ENCODE measurements at regions not wholly inside any gene's neighbourhood (a gene's known extent, or its start where the extent isn't known, plus 50 kb on each side); places are given as distances from the start of the nearest gene placed in this dataset.
"Not testable (repeated sequence)": the region's sequence is repeated elsewhere in the genome, so short reads cannot be mapped to it uniquely, and the experiment has no call there.

DNA sequence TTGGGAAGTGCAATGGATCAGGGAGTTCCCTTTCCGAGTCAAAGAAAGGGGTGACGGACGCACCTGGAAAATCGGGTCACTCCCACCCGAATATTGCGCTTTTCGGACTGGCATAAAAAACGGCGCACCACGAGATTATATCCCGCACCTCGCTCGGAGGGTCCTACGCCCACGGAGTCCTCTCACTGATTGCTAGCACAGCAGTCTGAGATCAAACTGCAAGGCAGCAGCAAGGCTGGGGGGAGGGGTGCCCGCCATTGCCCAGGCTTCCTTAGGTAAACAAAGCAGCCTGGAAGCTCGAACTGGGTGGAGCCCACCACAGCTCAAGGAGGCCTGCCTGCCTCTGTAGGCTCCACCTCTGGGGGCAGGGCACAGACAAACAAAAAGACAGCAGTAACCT, 58.6 kb upstream of the FAM241A start:
- TF ChIP-seq EZH2 (IDR thresholded peaks at IDR 0.05; ENCODE audit: borderline replicate concordance, low read length), result not testable (repeated sequence)
- TF ChIP-seq, protein P1, sequence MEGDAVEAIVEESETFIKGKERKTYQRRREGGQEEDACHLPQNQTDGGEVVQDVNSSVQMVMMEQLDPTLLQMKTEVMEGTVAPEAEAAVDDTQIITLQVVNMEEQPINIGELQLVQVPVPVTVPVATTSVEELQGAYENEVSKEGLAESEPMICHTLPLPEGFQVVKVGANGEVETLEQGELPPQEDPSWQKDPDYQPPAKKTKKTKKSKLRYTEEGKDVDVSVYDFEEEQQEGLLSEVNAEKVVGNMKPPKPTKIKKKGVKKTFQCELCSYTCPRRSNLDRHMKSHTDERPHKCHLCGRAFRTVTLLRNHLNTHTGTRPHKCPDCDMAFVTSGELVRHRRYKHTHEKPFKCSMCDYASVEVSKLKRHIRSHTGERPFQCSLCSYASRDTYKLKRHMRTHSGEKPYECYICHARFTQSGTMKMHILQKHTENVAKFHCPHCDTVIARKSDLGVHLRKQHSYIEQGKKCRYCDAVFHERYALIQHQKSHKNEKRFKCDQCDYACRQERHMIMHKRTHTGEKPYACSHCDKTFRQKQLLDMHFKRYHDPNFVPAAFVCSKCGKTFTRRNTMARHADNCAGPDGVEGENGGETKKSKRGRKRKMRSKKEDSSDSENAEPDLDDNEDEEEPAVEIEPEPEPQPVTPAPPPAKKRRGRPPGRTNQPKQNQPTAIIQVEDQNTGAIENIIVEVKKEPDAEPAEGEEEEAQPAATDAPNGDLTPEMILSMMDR (conservative IDR thresholded peaks at IDR 0.05 in 1 of 2, IDR thresholded peaks at IDR 0.05 in 1 of 2; ENCODE audit: extremely low read depth in 1 of 2, insufficient read depth in 1 of 2, low read depth in 1 of 2, low read length in 2 of 2), result not testable (repeated sequence)

All from mammary epithelial cell (primary cell).